Stimulated activated CD4-positive, alpha-beta T cell treated with anti-CD3 and anti-CD28 coated beads, Interleukin-15, amount 100 ng/mL, for 48 hours (primary cell): ENCODE measurements at regions not wholly inside any gene's neighbourhood (a gene's known extent, or its start where the extent isn't known, plus 50 kb on each side); places are given as distances from the start of the nearest gene placed in this dataset.

Experiments
- DNase-seq, 2 donors: peaks; one replicate each; pipeline ENCODE4 v3.0.0-alpha.2; 2020; ENCODE audit warnings: low read depth in 2 of 2

DNA sequence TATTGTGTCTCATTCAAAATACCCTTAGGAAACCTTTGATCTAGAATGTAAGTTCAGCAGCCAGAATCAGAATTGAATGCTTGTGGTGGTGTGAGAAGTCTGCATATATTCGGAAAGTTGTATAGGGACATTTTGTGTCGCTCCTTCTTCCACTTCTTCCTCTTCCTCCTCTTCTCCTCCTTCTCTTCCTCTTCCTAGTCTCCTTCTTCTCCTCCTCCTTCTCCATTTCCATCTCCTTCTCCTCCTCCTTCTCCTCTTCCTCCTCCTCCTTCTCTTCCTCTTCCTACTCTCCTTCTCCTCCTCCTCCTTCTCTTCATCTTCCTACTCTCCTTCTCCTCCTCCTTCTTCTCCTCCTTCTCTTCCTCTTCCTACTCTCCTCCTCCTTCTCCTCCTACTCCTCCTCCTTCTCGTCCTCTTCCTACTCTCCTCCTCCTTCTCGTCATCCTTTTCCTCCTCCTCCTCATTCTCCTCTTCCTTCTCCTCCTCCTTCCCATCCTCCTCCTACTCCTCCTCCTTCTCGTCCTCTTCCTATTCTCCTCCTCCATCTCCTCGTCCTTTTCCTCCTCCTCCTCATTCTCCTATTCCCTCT is 749.3 kb upstream of the GOLIM4 start:
- DNase-seq, result no peak

DNA sequence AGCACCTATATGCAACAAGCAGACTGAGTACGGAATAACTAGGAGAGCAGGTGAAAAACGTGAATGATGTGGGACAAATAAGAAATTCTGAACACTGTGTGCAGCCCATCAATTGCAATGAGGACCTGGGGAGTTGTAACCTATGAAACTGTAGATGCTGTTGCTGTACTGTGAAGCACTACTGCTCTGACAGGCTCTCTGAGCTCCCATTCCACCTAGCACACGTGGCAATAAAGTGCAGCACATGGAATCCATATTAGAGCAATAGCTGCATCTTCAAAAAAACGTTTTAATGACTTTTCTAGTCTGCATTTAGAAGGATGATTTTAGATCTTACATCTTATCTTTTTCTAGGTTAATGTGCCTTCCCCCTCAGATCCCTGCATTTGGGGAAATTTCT is 748.7 kb upstream of the GOLIM4 start:
- no peak for DNase-seq

DNA sequence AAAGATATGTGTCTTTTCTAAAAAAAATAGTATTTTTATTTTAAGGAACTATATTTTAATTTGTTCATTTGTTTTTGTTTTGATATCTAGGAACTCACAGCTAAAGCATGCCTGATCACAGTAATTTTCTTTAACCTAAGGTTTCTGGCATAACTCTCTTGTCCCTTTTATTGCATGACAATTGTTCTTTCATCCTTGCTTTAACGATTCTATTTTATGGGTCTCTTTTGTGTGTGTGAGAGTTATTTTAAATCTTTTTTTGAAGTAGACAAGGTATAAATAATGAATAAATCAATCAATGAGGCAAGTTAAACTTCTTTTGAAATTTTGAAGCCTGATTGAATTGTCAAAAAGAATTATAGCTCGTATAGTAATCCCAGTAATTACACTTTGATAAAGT is 747.8 kb upstream of the GOLIM4 start:
- no peak for DNase-seq

DNA sequence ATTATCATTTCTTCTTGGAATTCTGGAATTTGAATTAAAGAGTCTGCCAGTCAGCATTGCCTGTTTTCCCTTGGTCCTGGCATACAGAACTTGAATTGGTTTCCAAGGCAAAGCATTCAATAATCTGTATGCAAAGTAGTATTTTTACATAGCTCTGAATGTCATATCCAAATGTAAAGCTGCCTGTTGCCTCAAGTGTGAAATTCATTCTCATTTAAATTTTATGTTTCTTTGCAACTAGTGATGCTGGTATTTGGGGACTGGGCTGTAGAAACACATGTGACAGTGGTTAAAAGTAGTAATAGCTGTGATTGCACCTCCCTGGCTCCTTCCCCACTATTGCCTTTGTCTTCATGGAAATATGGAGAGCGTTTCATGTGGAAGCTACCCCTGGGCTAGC is 743.9 kb upstream of the GOLIM4 start:
- DNase-seq, result no peak

DNA sequence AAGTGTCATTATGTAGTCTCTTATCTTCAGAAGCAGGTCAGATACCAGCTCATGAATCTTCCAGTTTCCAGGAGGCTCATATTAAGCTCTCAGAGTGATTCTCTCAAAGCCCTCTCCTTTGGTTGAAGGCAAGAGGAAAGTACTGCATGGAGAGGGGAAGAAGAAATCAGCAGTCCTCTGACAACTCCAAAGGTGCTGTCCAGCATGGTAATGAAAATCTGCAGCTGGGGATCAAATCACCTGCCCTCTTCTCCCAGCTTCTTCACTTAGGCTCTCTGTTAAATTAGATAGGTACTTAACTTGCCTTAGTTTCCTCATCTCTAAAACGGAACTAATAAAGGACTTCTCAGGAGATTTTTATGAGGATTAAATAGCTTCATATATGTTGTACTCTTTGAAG is 738.8 kb upstream of the GOLIM4 start:
- DNase-seq, result no peak

DNA sequence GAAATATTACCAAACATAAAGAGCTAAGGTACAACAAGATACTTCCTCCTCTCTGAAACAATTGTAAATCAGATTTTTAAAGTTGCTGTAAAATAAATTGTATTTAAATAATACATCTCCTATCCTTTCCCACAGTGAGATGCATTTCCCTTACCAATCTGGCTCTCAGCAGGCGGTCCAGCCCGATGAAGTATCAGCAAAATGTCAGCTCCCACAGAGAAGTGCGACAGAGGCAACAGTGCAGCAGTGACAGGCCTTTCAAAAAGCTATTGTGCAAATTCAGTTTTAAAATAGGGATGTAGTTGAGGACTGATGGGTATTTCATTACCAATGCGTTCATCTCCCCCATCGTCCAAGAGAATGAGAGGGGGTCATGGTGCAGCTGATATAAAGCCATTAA is 733.2 kb upstream of the GOLIM4 start:
- no peak for DNase-seq

DNA sequence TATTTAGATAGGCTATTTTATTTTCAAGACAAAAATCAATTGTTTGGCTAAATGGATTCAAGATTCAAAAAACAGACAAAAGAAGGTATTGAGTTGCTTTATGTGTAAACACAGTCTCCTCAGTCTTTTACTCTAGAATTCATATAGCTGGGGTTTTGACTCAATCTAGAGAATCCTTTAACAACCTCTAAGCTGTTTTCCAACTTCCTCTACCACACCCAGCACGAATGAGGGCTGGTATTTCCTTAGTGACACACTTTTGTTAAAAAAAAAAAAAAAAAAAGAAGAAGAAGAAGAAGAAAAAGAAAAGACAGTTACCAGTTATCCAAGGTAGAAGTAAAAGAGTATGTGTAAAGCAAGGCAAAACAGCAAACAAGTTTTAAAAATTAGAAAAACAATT is 732.8 kb upstream of the GOLIM4 start:
- DNase-seq, result no peak

DNA sequence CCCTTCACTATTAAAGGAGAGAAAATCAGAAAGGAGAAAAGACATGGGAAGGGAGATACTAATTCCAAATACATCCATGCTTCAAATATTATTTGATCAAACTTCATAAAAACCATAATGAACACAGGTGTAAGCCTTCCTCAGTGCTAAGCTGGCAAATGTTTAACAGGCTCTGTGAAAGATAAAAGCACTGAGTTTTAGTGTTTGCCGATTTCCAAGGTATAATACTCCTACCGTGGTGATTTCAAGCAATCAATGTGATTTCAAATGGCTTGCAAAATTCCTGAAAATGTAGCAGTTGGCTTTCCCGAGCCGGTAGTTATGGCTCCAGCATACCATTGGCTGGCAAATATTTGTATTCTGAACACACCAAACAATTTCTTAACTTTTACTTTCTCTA is 732.3 kb upstream of the GOLIM4 start:
- DNase-seq, result no peak

DNA sequence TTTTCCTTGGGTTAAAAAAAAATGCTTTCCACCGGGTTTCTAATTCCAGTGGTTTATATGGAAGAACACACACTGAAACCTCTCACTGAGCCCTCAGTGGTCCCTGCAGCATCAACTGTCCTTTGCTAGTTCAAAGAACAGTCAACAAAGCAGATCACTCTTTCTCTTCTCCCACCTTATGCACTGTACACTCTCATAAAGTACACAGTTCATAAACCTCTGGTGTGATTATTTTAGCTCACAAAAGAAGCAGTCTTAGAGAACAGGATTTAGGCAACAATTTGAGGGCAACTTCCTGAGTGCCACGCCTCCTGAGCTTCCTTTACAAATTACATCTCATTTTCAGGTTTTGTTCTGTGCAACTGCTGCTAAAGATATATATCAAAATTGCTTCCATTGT is 728.4 kb upstream of the GOLIM4 start:
- no peak for DNase-seq

DNA sequence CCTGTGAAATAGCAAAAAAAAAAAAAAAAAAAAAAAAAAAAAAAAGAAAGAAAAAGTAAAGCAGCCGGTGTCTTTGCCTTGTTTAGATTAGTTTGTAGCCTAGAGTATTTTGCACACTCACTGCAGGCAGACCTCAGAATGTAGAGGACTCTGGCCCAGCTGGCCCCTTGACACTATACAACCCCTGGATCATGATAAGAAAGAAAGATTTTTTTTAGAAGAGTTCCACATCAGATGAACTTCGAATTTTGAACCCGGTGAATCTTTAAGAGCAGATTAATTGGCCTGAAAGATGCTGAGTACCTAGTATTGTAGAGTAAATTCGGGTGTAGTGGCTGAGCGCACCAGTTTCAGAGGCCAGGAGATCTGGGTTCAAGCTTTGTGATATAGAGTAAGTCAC is 727.7 kb upstream of the GOLIM4 start:
- DNase-seq, result no peak

DNA sequence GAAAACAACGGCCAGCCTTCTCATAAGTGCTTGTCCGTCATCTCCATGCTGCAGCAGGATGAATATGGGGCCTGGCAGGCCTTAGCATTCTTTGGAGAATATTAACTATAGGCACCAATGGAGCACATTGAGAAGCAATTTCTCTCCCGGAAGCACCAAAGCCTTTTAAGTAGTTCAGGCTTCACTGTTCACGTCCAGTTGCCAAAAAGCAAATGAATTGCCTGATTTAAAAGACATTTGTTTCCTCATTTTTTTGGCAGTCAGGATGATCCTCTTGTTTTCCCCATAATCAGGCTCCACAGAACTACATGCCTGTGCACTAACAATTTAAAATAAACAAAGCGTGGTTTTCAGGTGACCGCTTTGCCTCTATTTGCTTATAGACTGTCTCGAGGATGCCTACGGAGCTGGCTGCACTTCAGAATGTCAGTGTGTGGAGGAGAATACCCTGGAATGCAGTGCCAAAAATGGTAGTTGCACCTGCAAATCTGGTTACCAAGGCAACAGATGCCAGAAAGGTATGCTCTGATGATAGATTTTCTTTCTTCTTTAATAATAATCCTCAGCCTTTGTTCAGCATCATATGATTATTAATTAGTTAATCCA is 725.2 kb upstream of the GOLIM4 start:
- DNase-seq, result no peak

DNA sequence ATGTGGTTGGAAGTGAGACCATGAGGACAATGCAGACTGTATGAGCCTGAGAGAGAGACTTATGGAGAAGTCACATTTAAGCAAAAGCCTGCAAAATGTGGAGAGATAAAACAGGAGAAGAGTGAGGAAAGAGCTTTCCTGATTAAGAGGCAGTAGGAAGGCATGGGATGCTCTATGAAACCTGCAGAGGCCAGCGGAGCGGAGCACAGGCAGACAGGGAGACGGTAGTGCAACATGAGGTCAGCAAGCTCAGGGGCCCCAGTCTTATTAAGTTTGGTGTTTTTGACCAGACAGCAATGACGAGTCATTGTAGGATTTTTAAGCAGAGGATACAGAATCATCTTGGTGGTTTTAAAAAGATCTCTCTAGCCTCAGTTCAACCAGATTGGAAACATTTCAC is 721.5 kb upstream of the GOLIM4 start:
- DNase-seq, result no peak

DNA sequence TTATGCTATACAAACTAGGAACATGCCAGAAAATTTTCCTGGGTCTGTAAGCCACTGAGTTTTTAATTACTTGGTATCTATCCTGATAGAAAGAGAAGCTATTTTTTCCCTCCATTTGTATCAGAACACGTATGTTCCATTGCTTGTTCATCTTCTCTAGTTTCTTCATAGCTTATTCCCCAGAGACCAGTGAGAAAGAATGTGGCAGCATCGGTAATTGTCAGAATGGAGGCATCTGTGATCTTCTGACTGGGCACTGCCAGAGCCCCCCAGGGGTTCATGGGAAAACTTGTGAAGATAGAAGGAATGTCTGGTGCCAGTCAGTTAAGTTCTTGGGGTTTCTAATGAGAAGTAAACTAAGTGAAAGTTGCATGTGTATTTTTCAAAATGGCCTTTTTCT is 720.2 kb upstream of the GOLIM4 start:
- DNase-seq, result no peak

DNA sequence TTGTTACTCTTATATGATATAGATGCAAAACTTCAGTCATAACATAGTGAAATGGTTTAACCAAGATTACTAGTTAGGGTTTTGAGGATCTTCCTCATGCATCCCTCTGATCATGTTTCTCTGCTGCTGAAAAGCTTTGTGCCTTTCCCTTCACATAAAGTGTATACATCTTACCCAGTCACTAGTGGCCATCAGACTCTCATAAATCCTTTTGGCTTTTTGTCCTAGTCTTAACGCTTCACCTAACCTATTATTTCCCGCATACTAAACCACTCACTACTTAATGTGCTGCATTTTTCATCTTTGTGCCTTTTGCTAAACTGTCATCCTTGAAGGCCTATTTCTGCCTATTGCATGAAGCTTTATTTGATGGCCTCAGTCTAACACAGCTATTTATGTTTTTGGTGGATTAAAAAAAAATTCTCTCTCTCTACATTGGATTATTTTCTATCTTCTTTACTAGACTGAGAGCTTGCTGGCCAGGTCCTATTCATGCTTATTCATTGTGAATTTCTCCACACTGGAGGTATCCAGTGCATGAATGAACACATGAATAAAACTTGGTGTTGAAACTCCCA is 717.6 kb upstream of the GOLIM4 start:
- DNase-seq, result no peak

DNA sequence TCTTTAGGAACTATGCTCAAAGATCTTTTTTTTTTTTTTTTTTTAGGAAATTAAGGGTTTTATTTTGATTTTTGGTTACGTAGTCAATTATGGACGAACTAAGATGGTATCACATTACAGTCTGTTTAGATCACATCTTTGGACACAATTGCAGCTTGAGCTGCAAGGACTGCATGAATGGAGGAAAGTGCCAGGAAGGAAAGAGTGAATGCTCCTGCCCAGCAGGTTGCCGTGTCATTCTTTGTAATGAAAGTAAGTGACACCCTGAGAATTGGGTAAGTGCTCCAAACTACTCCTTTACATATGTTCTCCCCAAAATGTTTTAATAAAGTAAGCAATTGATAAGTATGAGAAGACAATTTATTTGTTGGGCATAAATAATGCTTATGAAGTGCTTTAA is 716.5 kb upstream of the GOLIM4 start:
- no peak for DNase-seq

DNA sequence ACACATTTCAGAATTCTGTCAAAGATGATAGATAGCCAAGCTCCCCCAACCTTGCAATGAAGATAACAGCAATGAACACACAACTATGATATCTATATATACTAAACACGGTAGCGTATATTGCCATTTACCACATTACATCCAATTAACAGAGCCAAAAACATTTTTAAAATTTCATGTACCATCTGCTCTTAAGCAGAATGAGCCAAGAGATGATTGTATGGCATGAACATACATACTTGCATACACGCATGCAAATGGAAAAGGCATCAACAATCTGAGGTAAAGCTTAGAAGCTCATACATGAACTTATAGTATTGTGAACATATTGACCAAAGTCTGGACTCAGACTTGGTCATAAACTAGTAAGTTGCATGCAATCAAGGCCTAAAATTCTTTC is 712.9 kb upstream of the GOLIM4 start:
- DNase-seq, result no peak

DNA sequence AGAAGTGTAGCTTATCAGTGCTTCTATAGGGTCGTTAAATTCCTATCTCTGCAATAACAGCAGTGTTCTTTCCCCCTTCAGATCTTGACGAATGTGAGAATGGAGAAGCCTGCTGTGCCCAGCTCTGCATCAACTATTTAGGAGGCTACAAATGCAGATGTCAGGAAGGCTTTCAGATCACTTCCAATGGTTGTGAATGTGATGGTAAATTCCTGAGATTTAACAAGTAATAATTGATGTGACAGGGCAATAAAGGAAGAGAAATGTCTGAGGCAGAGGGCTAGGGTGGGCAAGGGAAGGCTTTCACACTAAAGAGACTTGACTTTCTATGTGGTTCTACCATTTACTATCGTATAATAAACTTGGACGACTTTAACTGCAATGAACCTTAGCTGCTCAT is 711.7 kb upstream of the GOLIM4 start:
- DNase-seq, result no peak

DNA sequence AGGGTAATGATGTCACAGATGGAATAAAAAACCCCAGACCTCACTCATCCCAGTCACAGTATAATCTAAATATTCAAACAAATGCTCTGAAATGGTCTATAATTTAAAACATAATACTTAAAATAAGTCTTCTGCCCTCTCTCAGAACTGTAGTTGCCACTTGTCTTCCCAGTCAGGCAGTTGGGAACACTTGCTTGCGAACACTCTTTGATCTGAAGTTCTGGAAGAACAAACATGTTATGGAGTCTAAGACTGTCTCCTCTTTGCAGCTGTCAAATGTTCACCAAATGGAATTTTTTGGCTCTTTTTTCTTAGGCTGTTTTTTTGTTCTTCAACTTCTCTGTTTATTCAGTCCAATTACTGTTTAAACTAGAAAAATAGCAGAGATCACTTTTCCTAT is 711.1 kb upstream of the GOLIM4 start:
- no peak for DNase-seq

DNA sequence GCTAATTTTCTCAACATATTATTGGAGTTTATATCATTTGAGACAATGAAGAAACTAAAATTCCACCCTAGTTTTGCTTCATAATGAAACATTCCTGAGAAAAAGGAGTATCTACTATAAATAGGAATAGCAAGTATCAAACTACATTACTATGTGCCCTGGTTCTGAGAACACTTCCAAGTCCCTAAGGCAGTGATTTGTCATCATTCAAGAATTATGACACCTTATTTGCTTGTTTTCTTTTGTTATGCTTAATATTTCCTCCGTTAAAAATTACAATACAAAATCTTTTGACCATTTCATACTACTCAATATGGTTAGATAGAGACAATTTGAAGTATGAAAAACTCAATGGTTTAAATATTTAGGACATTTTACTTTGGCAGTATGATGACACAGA is 707.8 kb upstream of the GOLIM4 start:
- DNase-seq, result no peak

DNA sequence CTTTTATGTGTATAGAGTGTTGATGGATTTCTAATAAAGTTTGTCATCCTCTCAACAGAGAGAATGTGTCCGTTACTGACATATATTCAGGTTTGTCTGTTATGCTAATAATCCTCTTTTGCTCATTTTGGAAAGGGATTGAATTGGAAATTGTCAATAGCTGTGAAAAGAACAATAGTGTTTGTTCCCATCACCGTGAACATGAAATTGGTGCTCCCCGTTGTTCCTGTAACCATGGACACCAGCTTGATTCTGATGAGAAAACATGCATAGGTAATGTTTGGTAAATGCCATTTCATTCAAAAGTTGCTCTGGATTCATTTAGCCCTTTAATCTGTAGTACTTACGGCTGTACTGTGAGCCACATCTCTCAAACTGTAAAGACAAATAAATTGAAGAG is 707.0 kb upstream of the GOLIM4 start:
- no peak for DNase-seq

DNA sequence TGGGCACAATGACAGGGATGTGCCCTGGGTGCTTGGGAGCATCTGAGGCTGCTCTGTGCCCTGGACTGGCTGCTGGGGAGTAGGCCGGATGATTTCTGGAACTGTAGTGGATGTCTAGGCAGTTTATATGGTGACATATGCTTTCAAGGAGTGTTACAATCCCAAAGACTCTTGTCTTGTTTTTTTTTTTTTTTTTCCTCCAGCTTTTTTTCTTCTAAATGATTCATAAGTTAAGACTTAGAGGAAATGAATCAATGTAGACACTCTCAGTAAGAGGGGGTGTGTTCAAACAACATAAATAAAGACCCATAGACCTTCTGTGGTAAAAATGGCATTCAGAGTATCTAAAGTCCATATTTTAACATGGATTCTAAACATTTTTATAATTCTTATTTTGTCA is 706.1 kb upstream of the GOLIM4 start:
- no peak for DNase-seq

DNA sequence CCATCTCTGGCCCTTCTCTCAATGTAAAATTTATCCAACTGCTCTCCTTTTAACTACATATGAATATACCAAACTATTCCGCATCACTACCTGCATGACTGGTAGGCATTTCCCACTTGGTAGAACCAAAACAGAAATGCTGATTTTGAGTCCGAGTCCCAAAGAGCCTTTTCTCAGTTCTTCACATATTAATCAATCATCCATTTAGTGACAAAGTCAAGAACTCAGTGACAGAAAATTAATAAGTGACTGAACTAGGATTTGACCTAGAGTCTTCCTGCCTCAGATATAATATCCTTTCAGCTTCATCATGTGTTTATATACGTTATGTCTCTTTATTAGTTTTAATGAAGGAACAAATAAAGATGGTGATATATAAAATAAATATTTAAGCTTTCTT is 700.6 kb upstream of the GOLIM4 start:
- no peak for DNase-seq

DNA sequence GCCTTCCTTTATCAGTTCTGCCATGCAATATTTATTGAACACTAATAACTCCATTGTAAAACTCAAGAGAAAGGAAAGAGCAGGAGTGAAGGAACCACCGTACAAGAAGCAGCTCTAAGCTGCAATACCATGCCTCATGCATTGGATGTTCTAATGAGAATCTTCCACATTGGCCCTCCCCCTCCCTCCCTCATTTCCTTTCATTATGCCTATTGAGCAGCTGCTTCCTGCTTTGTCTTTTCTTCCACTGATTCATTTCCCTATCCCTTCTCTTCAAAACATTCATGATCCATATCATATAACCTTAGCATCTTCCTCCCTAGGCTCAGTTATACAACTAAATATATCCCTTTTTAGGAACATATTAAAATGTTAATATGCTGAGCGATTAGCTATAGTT is 698.7 kb upstream of the GOLIM4 start:
- no peak for DNase-seq

DNA sequence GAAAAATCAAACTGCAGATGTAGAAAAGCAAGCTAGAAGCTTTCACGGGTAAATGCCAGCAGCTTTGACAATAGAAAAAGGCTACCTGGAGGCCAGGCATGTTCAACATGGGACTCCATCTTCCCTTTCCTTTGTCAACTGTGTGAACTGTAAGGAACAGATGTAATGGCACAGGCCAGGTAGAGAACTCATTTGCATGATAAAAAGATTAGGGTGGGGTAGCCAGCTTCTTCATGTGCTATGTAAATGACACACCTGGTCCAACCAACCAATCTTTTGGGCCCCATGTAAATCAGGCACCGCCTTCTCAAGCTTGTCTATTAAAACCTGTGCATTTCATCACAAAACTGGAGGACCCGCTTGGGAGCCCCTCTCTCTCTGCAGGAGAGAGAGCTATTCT is 686.5 kb upstream of the GOLIM4 start:
- no peak for DNase-seq
